PC-3 (cell line): ENCODE measurements at regions not wholly inside any gene's neighbourhood (a gene's known extent, or its start where the extent isn't known, plus 50 kb on each side); places are given as distances from the start of the nearest gene placed in this dataset.

Source experiments
- EZH2 ChIP-seq: fragments of 300-600 bp; sonication (generic); IDR thresholded peaks from one replicate; pipeline ENCODE4 v1.6.1; 2017; ENCODE audit warnings: antibody characterized with exemption, mild to moderate bottlenecking, low read length; ENCODE audit not compliant: unreplicated experiment
- TF ChIP-seq, protein P1 (sequence below): fragments of 300-600 bp; sonication (generic); conservative IDR thresholded peaks from 2 replicates; pipeline ENCODE4 v1.5.1; 2017; ENCODE audit warnings: antibody characterized with exemption, low read depth, mild to moderate bottlenecking, low read length

- TF ChIP-seq, protein P1, sequence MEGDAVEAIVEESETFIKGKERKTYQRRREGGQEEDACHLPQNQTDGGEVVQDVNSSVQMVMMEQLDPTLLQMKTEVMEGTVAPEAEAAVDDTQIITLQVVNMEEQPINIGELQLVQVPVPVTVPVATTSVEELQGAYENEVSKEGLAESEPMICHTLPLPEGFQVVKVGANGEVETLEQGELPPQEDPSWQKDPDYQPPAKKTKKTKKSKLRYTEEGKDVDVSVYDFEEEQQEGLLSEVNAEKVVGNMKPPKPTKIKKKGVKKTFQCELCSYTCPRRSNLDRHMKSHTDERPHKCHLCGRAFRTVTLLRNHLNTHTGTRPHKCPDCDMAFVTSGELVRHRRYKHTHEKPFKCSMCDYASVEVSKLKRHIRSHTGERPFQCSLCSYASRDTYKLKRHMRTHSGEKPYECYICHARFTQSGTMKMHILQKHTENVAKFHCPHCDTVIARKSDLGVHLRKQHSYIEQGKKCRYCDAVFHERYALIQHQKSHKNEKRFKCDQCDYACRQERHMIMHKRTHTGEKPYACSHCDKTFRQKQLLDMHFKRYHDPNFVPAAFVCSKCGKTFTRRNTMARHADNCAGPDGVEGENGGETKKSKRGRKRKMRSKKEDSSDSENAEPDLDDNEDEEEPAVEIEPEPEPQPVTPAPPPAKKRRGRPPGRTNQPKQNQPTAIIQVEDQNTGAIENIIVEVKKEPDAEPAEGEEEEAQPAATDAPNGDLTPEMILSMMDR, result no peak
- TF ChIP-seq EZH2, result no peak
Measured at GRCh38 chrX:7447801-7448499, 300.0 kb upstream of the PUDP start.
